ENCODE measurements at regions not wholly inside any gene's neighbourhood (a gene's known extent, or its start where the extent isn't known, plus 50 kb on each side); places are given as distances from the start of the nearest gene placed in this dataset.
"Not testable (repeated sequence)": the region's sequence is repeated elsewhere in the genome, so short reads cannot be mapped to it uniquely, and the experiment has no call there.

- CTCF ChIA-PET, result interaction anchor here (0.6 kb wide), 1 partner anchor 48 kb away, joined by 3 read pairs; no protein-coding TSS in a partner anchor
- H3K27ac Mint-ChIP-seq, result no peak overlapping the region
These were observed 425.0 kb downstream of the TMEM121 start for GRCh38 chr14:105951399-105951798.

GRCh38 chr14:105952222-105952621, 425.8 kb downstream of the TMEM121 start:
- Mint-ChIP-seq H3K36me3 (no peaks in the 10 kb centered on the region), H3K9me3 (peaks cover 3% of the 10 kb centered on the region), H3K4me1 (ENCODE audit: low read depth) (no peaks in the 10 kb centered on the region), H3K4me3 (no peak overlapping the region), H3K27ac (no peak overlapping the region), H3K27me3 (peaks cover 7% of the 10 kb centered on the region)
- CTCF ChIA-PET, result no interaction called here
- POLR2A ChIA-PET, result no interaction called here
- no peak for DNase-seq
- intact Hi-C loops (cut with micrococcal nuclease), result no loop called here

More at GRCh38 chr14:105951399-105951798, 425.0 kb downstream of the TMEM121 start:
- Mint-ChIP-seq H3K4me1 (ENCODE audit: low read depth) (no peaks in the 10 kb centered on the region), H3K36me3 (no peaks in the 10 kb centered on the region), H3K9me3 (peaks cover 3% of the 10 kb centered on the region), H3K4me3 (no peak overlapping the region), H3K27me3 (peaks cover 7% of the 10 kb centered on the region)
- no peak for DNase-seq
- intact Hi-C loops (cut with micrococcal nuclease), result no loop called here
- POLR2A ChIA-PET, result no interaction called here

- CTCF ChIA-PET, result no interaction called here
- Mint-ChIP-seq H3K36me3 (no peaks in the 10 kb centered on the region), H3K4me1 (ENCODE audit: low read depth) (no peaks in the 10 kb centered on the region), H3K4me3 (no peak overlapping the region), H3K27ac (no peak overlapping the region), H3K27me3 (peaks cover 7% of the 10 kb centered on the region), H3K9me3 (peaks cover 3% of the 10 kb centered on the region)
- no peak for DNase-seq
- intact Hi-C loops (cut with micrococcal nuclease), result no loop called here
- POLR2A ChIA-PET, result no interaction called here
These were observed 426.4 kb downstream of the TMEM121 start for GRCh38 chr14:105952826-105953225.

GRCh38 chr14:105961625-105962024, 435.2 kb downstream of the TMEM121 start:
- H3K9me3 Mint-ChIP-seq; DNase-seq; POLR2A ChIA-PET; intact Hi-C loops (cut with micrococcal nuclease); CTCF ChIA-PET; H3K4me3 Mint-ChIP-seq; H3K27ac Mint-ChIP-seq; H3K36me3 Mint-ChIP-seq; H3K4me1 Mint-ChIP-seq (ENCODE audit: low read depth): not testable (repeated sequence)
- peaks cover 16% of the 10 kb centered on the region for H3K27me3 Mint-ChIP-seq

- Mint-ChIP-seq H3K27me3 (peaks cover 16% of the 10 kb centered on the region), H3K27ac (no peak overlapping the region), H3K4me3 (no peak overlapping the region), H3K4me1 (ENCODE audit: low read depth) (peaks cover 7% of the 10 kb centered on the region), H3K36me3 (peaks cover 2% of the 10 kb centered on the region), H3K9me3 (peaks cover 9% of the 10 kb centered on the region)
- no peak for DNase-seq
- ChIA-PET POLR2A (no interaction called here), CTCF (no interaction called here)
- intact Hi-C loops (cut with micrococcal nuclease), result no loop called here
These were observed 436.1 kb downstream of the TMEM121 start for GRCh38 chr14:105962532-105962931.

GRCh38 chr14:105968291-105968690, 441.9 kb downstream of the TMEM121 start:
- Mint-ChIP-seq H3K27ac (no peak overlapping the region), H3K4me3 (no peak overlapping the region), H3K36me3 (peaks cover 2% of the 10 kb centered on the region), H3K27me3 (peaks cover 8% of the 10 kb centered on the region), H3K9me3 (no peaks in the 10 kb centered on the region), H3K4me1 (ENCODE audit: low read depth) (peaks cover 4% of the 10 kb centered on the region)
- no peak for DNase-seq
- intact Hi-C loops (cut with micrococcal nuclease), result no loop called here
- CTCF ChIA-PET, result no interaction called here
- POLR2A ChIA-PET, result no interaction called here

GRCh38 chr14:105969026-105969425, 442.6 kb downstream of the TMEM121 start:
- DNase-seq; H3K27ac Mint-ChIP-seq; intact Hi-C loops (cut with micrococcal nuclease); CTCF ChIA-PET; H3K4me1 Mint-ChIP-seq (ENCODE audit: low read depth); POLR2A ChIA-PET; H3K9me3 Mint-ChIP-seq; H3K27me3 Mint-ChIP-seq; H3K4me3 Mint-ChIP-seq; H3K36me3 Mint-ChIP-seq: not testable (repeated sequence)

GRCh38 chr14:105970821-105971220, 444.4 kb downstream of the TMEM121 start:
- H3K4me1 Mint-ChIP-seq (ENCODE audit: low read depth); DNase-seq; intact Hi-C loops (cut with micrococcal nuclease); H3K27ac Mint-ChIP-seq; H3K36me3 Mint-ChIP-seq; POLR2A ChIA-PET; CTCF ChIA-PET; H3K4me3 Mint-ChIP-seq; H3K9me3 Mint-ChIP-seq: not testable (repeated sequence)
- peaks cover 11% of the 10 kb centered on the region for H3K27me3 Mint-ChIP-seq

GRCh38 chr14:105971593-105972500, 445.5 kb downstream of the TMEM121 start:
- Mint-ChIP-seq H3K9me3 (no peaks in the 10 kb centered on the region), H3K27me3 (peaks cover 9% of the 10 kb centered on the region), H3K4me1 (ENCODE audit: low read depth) (peaks cover 6% of the 10 kb centered on the region), H3K36me3 (no peaks in the 10 kb centered on the region), H3K27ac (no peak overlapping the region), H3K4me3 (no peak overlapping the region)
- POLR2A ChIA-PET, result no interaction called here
- intact Hi-C loops (cut with micrococcal nuclease), result no loop called here
- CTCF ChIA-PET, result no interaction called here
- no peak for DNase-seq

GRCh38 chr14:105974902-105975301, 448.5 kb downstream of the TMEM121 start:
- peaks cover 5% of the 10 kb centered on the region for H3K27me3 Mint-ChIP-seq
- DNase-seq, result peak; percentile 67
- H3K4me3 Mint-ChIP-seq, result no peak overlapping the region
- intact Hi-C loops (cut with micrococcal nuclease), result loop anchor here (1.0 kb wide), 1 partner anchor 24 kb away; no protein-coding TSS in a partner anchor
- no peaks in the 10 kb centered on the region for H3K36me3 Mint-ChIP-seq
- H3K4me1 Mint-ChIP-seq (ENCODE audit: low read depth), result peaks cover 2% of the 10 kb centered on the region
- no peak overlapping the region for H3K27ac Mint-ChIP-seq
- ChIA-PET POLR2A (no interaction called here), CTCF (interaction anchor here (0.6 to 2.2 kb wide), 8 partner anchors 12 to 426 kb away, joined by 3 to 9 read pairs (median 4); no protein-coding TSS in a partner anchor)
- H3K9me3 Mint-ChIP-seq, result no peaks in the 10 kb centered on the region

- Mint-ChIP-seq H3K27me3 (peaks cover 5% of the 10 kb centered on the region), H3K4me1 (ENCODE audit: low read depth) (peaks cover 28% of the 10 kb centered on the region), H3K9me3 (no peaks in the 10 kb centered on the region), H3K27ac (no peak overlapping the region), H3K4me3 (no peak overlapping the region), H3K36me3 (no peaks in the 10 kb centered on the region)
- no peak for DNase-seq
- intact Hi-C loops (cut with micrococcal nuclease), result no loop called here
- ChIA-PET CTCF (interaction anchor here (0.7 kb wide), 1 partner anchor 34 kb away, joined by 3 read pairs; no protein-coding TSS in a partner anchor), POLR2A (no interaction called here)
These were observed 452.4 kb downstream of the TMEM121 start for GRCh38 chr14:105978618-105979295.

- H3K27me3 Mint-ChIP-seq, result peaks cover under 1% of the 10 kb centered on the region
- H3K9me3 Mint-ChIP-seq, result no peaks in the 10 kb centered on the region
- ChIA-PET POLR2A (no interaction called here), CTCF (no interaction called here)
- peaks cover 28% of the 10 kb centered on the region for H3K4me1 Mint-ChIP-seq (ENCODE audit: low read depth)
- DNase-seq, result no peak
- H3K4me3 Mint-ChIP-seq, result no peak overlapping the region
- intact Hi-C loops (cut with micrococcal nuclease), result no loop called here
- no peaks in the 10 kb centered on the region for H3K36me3 Mint-ChIP-seq
- no peak overlapping the region for H3K27ac Mint-ChIP-seq
These were observed 453.1 kb downstream of the TMEM121 start for GRCh38 chr14:105979446-105979845.

All from activated CD4-positive, alpha-beta memory T cell treated with anti-CD3 and anti-CD28 coated beads for 36 hours (primary cell).